ENCODE measurements at regions not wholly inside any gene's neighbourhood (a gene's known extent, or its start where the extent isn't known, plus 50 kb on each side); places are given as distances from the start of the nearest gene placed in this dataset.
"Not testable (repeated sequence)": the region's sequence is repeated elsewhere in the genome, so short reads cannot be mapped to it uniquely, and the experiment has no call there.

GRCh38 chr2:52474091-52474490 lies 1293.5 kb upstream of the CHAC2 start:
- no peaks in the 10 kb centered on the region for H3K4me1 Mint-ChIP-seq (ENCODE audit: low read depth)
- intact Hi-C loops (cut with micrococcal nuclease), result no loop called here
- H3K27ac Mint-ChIP-seq, result no peak overlapping the region
- H3K27me3 Mint-ChIP-seq, result no peaks in the 10 kb centered on the region
- peaks cover 9% of the 10 kb centered on the region for H3K9me3 Mint-ChIP-seq
- no peak overlapping the region for H3K4me3 Mint-ChIP-seq
- H3K36me3 Mint-ChIP-seq (ENCODE audit: low read depth), result no peaks in the 10 kb centered on the region

GRCh38 chr2:52473526-52473925 lies 1294.1 kb upstream of the CHAC2 start:
- Mint-ChIP-seq H3K4me1 (ENCODE audit: low read depth) (no peaks in the 10 kb centered on the region), H3K36me3 (ENCODE audit: low read depth) (no peaks in the 10 kb centered on the region), H3K27me3 (no peaks in the 10 kb centered on the region), H3K9me3 (peaks cover 4% of the 10 kb centered on the region), H3K4me3 (no peak overlapping the region), H3K27ac (no peak overlapping the region)
- intact Hi-C loops (cut with micrococcal nuclease), result no loop called here

- H3K4me3 Mint-ChIP-seq; H3K27ac Mint-ChIP-seq; intact Hi-C loops (cut with micrococcal nuclease); H3K36me3 Mint-ChIP-seq (ENCODE audit: low read depth); H3K4me1 Mint-ChIP-seq (ENCODE audit: low read depth); H3K27me3 Mint-ChIP-seq; H3K9me3 Mint-ChIP-seq: not testable (repeated sequence)
These were observed 1297.1 kb upstream of the CHAC2 start for GRCh38 chr2:52470457-52470856.

- H3K9me3 Mint-ChIP-seq, result peaks cover 14% of the 10 kb centered on the region
- H3K27me3 Mint-ChIP-seq, result no peaks in the 10 kb centered on the region
- H3K27ac Mint-ChIP-seq, result no peak overlapping the region
- intact Hi-C loops (cut with micrococcal nuclease), result no loop called here
- H3K4me1 Mint-ChIP-seq (ENCODE audit: low read depth), result no peaks in the 10 kb centered on the region
- H3K4me3 Mint-ChIP-seq, result no peak overlapping the region
- no peaks in the 10 kb centered on the region for H3K36me3 Mint-ChIP-seq (ENCODE audit: low read depth)
These were observed 1300.4 kb upstream of the CHAC2 start for GRCh38 chr2:52467189-52467588.

- Mint-ChIP-seq H3K27ac (no peak overlapping the region), H3K9me3 (peaks cover 14% of the 10 kb centered on the region), H3K36me3 (ENCODE audit: low read depth) (no peaks in the 10 kb centered on the region), H3K27me3 (no peaks in the 10 kb centered on the region), H3K4me1 (ENCODE audit: low read depth) (no peaks in the 10 kb centered on the region), H3K4me3 (no peak overlapping the region)
- intact Hi-C loops (cut with micrococcal nuclease), result no loop called here
These were observed 1302.3 kb upstream of the CHAC2 start for GRCh38 chr2:52465287-52465686.

- H3K27me3 Mint-ChIP-seq, result no peaks in the 10 kb centered on the region
These were observed 1304.1 kb upstream of the CHAC2 start for GRCh38 chr2:52463457-52463856.

GRCh38 chr2:52456561-52457377 lies 1310.8 kb upstream of the CHAC2 start:
- no peaks in the 10 kb centered on the region for H3K36me3 Mint-ChIP-seq (ENCODE audit: low read depth)
- H3K27ac Mint-ChIP-seq, result no peak overlapping the region
- H3K4me1 Mint-ChIP-seq (ENCODE audit: low read depth), result no peaks in the 10 kb centered on the region
- no peaks in the 10 kb centered on the region for H3K27me3 Mint-ChIP-seq
- no peak overlapping the region for H3K4me3 Mint-ChIP-seq
- H3K9me3 Mint-ChIP-seq, result peaks cover 26% of the 10 kb centered on the region
- intact Hi-C loops (cut with micrococcal nuclease), result no loop called here

More at GRCh38 chr2:52463457-52463856, 1304.1 kb upstream of the CHAC2 start:
- intact Hi-C loops (cut with micrococcal nuclease), result no loop called here
- H3K9me3 Mint-ChIP-seq, result peaks cover 14% of the 10 kb centered on the region
- no peaks in the 10 kb centered on the region for H3K36me3 Mint-ChIP-seq (ENCODE audit: low read depth)
- no peak overlapping the region for H3K27ac Mint-ChIP-seq
- no peak overlapping the region for H3K4me3 Mint-ChIP-seq
- no peaks in the 10 kb centered on the region for H3K4me1 Mint-ChIP-seq (ENCODE audit: low read depth)

GRCh38 chr2:52454962-52455361 lies 1312.6 kb upstream of the CHAC2 start:
- intact Hi-C loops (cut with micrococcal nuclease), result loop anchor here (1.0 kb wide), 1 partner anchor 33 kb away; no protein-coding TSS in a partner anchor
- H3K36me3 Mint-ChIP-seq (ENCODE audit: low read depth), result no peaks in the 10 kb centered on the region
- H3K9me3 Mint-ChIP-seq, result peaks cover 26% of the 10 kb centered on the region
- no peaks in the 10 kb centered on the region for H3K27me3 Mint-ChIP-seq
- H3K27ac Mint-ChIP-seq, result no peak overlapping the region
- H3K4me3 Mint-ChIP-seq, result no peak overlapping the region
- no peaks in the 10 kb centered on the region for H3K4me1 Mint-ChIP-seq (ENCODE audit: low read depth)

GRCh38 chr2:52452201-52452600 lies 1315.4 kb upstream of the CHAC2 start:
- no peaks in the 10 kb centered on the region for H3K4me1 Mint-ChIP-seq (ENCODE audit: low read depth)
- intact Hi-C loops (cut with micrococcal nuclease), result no loop called here
- H3K4me3 Mint-ChIP-seq, result no peak overlapping the region
- no peaks in the 10 kb centered on the region for H3K27me3 Mint-ChIP-seq
- H3K9me3 Mint-ChIP-seq, result peaks cover 39% of the 10 kb centered on the region
- H3K36me3 Mint-ChIP-seq (ENCODE audit: low read depth), result no peaks in the 10 kb centered on the region
- H3K27ac Mint-ChIP-seq, result no peak overlapping the region

- intact Hi-C loops (cut with micrococcal nuclease), result no loop called here
- Mint-ChIP-seq H3K9me3 (peaks cover 20% of the 10 kb centered on the region), H3K4me1 (ENCODE audit: low read depth) (no peaks in the 10 kb centered on the region), H3K4me3 (no peak overlapping the region), H3K27me3 (no peaks in the 10 kb centered on the region), H3K27ac (no peak overlapping the region), H3K36me3 (ENCODE audit: low read depth) (no peaks in the 10 kb centered on the region)
These were observed 1321.9 kb upstream of the CHAC2 start for GRCh38 chr2:52445686-52446085.

- Mint-ChIP-seq H3K4me3 (no peak overlapping the region), H3K36me3 (ENCODE audit: low read depth) (no peaks in the 10 kb centered on the region), H3K4me1 (ENCODE audit: low read depth) (no peaks in the 10 kb centered on the region), H3K9me3 (peaks cover 48% of the 10 kb centered on the region), H3K27me3 (no peaks in the 10 kb centered on the region), H3K27ac (no peak overlapping the region)
- intact Hi-C loops (cut with micrococcal nuclease), result no loop called here
These were observed 1336.2 kb upstream of the CHAC2 start for GRCh38 chr2:52431352-52431760.

GRCh38 chr2:52429740-52430139 lies 1337.9 kb upstream of the CHAC2 start:
- Mint-ChIP-seq H3K27me3 (no peaks in the 10 kb centered on the region), H3K4me3 (no peak overlapping the region), H3K4me1 (ENCODE audit: low read depth) (no peaks in the 10 kb centered on the region), H3K9me3 (peaks cover 32% of the 10 kb centered on the region), H3K27ac (no peak overlapping the region), H3K36me3 (ENCODE audit: low read depth) (no peaks in the 10 kb centered on the region)
- intact Hi-C loops (cut with micrococcal nuclease), result no loop called here

GRCh38 chr2:52429171-52429570 lies 1338.4 kb upstream of the CHAC2 start:
- H3K27me3 Mint-ChIP-seq, result no peaks in the 10 kb centered on the region
- no peak overlapping the region for H3K4me3 Mint-ChIP-seq
- H3K9me3 Mint-ChIP-seq, result peaks cover 30% of the 10 kb centered on the region
- intact Hi-C loops (cut with micrococcal nuclease), result no loop called here
- no peak overlapping the region for H3K27ac Mint-ChIP-seq
- no peaks in the 10 kb centered on the region for H3K36me3 Mint-ChIP-seq (ENCODE audit: low read depth)
- no peaks in the 10 kb centered on the region for H3K4me1 Mint-ChIP-seq (ENCODE audit: low read depth)

- H3K36me3 Mint-ChIP-seq (ENCODE audit: low read depth), result no peaks in the 10 kb centered on the region
- H3K27ac Mint-ChIP-seq, result no peak overlapping the region
- no peaks in the 10 kb centered on the region for H3K4me1 Mint-ChIP-seq (ENCODE audit: low read depth)
- H3K27me3 Mint-ChIP-seq, result no peaks in the 10 kb centered on the region
- H3K4me3 Mint-ChIP-seq, result no peak overlapping the region
- intact Hi-C loops (cut with micrococcal nuclease), result no loop called here
- H3K9me3 Mint-ChIP-seq, result peaks cover 31% of the 10 kb centered on the region
These were observed 1339.4 kb upstream of the CHAC2 start for GRCh38 chr2:52428224-52428623.

GRCh38 chr2:52423655-52424054 lies 1343.9 kb upstream of the CHAC2 start:
- Mint-ChIP-seq H3K4me3 (no peak overlapping the region), H3K9me3 (peaks cover 7% of the 10 kb centered on the region)
- intact Hi-C loops (cut with micrococcal nuclease), result no loop called here

More at GRCh38 chr2:52423655-52424054, 1343.9 kb upstream of the CHAC2 start:
- Mint-ChIP-seq H3K27me3 (no peaks in the 10 kb centered on the region), H3K27ac (no peak overlapping the region), H3K4me1 (ENCODE audit: low read depth) (no peaks in the 10 kb centered on the region), H3K36me3 (ENCODE audit: low read depth) (no peaks in the 10 kb centered on the region)
